Right kidney (tissue), 1 donor: ENCODE measurements at regions not wholly inside any gene's neighbourhood (a gene's known extent, or its start where the extent isn't known, plus 50 kb on each side); places are given as distances from the start of the nearest gene placed in this dataset.

Source experiments
- DNase-seq: peaks from one replicate; pipeline ENCODE4 v3.0.0-alpha.2; 2016

- DNase-seq = no peak
Measured at GRCh38 chr5:160511280-160511929, 89.8 kb downstream of the PTTG1 start.
